ENCODE measurements at regions not wholly inside any gene's neighbourhood (a gene's known extent, or its start where the extent isn't known, plus 50 kb on each side); places are given as distances from the start of the nearest gene placed in this dataset.

- TF ChIP-seq CTCF (IDR thresholded peaks at IDR 0.05; ENCODE audit: insufficient read depth, low read length) (no peak), REST (IDR thresholded peaks at IDR 0.05; ENCODE audit: insufficient replicate concordance, low read depth) (no peak), POLR2AphosphoS5 (IDR thresholded peaks at IDR 0.05; ENCODE audit: low read depth) (no peak), SPI1 (IDR thresholded peaks at IDR 0.05; ENCODE audit: borderline replicate concordance, low read depth) (no peak), GABPA (IDR thresholded peaks at IDR 0.05; ENCODE audit: low read depth) (no peak)
These were observed 258.8 kb downstream of the ZNF536 start for GRCh38 chr19:30631033-30631370.
